ENCODE measurements at regions not wholly inside any gene's neighbourhood (a gene's known extent, or its start where the extent isn't known, plus 50 kb on each side); places are given as distances from the start of the nearest gene placed in this dataset.

DNA sequence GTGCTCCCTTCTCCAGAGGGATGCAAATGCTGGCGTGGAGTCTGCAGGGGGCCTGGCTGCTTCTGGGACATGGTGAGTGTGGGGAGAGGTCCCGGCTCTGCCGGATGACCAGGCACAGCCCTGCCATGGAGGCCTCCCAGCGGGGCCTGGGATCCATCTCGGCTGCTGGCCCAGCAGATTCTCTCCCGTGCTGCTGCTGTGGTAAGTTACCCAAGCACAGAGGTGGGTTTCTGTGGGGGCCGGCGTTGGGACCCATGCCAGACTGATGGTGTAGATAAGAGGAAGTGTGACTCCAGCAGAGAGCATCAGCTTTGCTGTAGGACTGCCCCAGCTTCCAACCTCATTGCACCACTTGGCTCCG is 147.5 kb upstream of the B3GAT1 start:
- no peak for DNase-seq (ENCODE audit: low spot score)

DNA sequence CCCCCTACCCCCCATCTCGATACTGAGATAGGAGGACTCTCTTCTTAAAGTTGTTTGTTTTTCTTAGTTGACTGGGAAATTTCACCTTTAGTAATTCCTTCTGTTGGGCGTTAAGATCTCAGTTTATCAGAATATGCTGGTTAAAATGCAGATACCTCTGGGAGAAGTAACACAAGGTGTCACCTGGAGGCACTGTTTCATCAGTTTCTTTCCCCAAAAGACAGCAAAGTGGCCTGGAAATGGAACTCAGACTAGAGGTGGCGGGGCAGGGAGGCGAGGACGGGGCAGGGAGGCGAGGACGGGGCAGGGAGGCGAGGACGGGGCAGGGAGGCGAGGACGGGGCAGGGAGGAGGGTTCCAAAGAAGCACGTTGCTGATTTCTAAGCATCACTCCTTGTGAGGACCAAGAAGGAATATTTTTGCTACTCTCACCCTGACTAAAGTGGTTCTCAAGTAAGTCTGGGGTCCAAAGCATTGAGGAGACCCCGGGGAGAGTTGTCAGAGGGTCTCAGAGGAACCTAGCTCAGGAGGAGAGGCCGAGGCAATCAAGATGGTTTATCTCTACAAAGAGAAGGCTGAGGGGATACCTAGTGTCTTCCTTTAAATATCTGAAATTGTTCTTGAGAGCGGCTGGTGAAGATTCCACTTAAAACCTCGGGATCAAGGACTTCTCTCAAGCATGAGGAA is 147.0 kb upstream of the B3GAT1 start:
- no peak for DNase-seq (ENCODE audit: low spot score)

DNA sequence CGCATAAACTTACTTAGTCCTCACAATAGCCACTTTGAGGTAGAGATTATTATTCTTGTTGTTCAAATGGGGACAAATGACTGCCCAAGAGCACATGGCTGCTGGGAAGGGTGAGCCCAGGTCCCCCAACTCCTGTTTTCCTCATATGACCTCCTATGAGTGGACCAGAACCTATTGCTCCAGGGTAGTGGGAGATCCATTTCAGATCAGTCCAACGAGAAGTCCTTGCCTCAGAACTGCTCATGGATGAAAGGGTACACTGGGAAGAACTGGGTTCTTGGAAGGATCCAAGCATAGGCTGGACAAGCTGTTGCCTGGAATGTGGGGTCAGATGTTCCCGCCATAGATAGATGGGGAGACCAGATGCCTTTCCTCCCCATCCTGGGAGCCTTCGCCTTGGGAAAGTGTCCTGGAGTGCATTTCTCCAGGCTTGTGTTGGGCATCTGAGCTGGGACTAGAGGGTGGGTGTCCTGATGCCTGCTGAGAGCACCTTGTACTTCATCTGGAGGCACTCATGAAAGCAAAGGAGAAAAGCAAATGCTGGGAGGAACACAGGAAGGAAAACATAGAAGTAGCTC is 146.3 kb upstream of the B3GAT1 start:
- DNase-seq (ENCODE audit: low spot score) = no peak

DNA sequence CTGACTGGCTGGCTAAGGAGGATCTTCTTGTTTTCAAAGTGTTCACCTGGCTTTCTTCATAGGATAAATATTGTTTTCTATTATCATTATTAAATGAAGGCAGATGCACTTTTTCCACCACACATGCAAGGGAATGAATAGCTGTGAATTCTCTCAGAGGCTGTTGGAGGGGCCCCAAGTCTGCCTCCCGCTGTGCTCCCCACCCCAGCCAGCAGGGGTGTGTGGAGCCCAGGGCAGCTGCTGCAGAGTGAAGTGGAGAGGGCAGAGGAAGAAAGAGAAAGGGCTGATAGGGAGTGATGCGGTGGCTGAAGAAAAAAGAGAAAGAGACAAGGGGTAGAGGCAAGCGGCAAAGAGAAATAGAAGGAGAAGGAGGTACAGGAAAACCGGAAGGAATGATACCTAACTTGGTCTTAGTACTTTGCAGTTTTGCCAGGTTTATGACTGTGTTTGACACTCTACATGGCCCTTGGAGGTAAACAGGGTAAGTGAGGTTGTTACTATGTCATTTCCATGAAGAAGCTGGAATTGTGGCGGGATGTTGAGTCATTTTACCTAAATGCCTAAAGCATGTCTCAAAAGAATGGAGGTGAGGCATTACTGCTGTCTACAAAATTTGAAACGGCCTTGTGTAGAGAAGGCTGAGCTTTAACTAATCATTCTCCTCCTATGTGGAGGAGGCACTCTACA is 145.7 kb upstream of the B3GAT1 start:
- no peak for DNase-seq (ENCODE audit: low spot score)

DNA sequence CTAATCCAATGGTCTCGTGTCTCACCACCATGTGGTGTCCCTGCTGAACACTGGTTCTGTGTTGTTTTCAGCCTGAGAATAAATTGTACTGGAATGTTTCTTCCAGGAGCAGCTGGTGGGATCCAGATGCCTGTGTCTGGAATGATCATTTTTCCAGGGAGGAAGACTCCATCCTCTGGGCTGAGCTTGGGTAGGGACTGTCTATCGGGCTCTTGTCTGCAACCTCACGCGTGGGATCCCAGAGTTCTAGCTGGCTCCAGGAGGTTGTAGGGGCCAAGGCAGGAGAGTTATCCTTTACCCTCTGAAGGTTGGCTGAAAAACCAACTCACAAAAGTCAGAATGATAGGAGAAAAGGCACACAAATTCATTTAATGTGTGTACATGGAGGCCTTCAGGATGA is 144.1 kb upstream of the B3GAT1 start:
- no peak for DNase-seq (ENCODE audit: low spot score)

DNA sequence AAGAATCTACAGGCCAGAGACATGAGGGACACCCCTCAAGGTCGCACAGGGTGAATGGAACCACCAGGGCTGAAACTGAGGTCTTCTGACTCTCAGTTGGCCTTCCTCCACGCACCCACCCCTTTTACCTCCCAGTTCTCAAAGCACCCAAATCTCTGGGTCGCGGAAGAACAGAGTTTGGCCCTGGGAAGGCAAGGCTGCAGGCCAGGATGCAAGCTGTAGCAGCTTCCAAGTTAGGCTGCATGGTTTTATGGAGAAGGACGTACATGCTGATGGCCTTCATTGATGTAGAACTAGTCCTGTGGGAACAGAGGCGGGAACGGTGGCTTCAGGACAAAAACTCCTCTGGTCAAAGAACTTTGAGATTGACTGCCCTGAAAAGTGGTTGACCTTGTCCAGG is 143.5 kb upstream of the B3GAT1 start:
- no peak for DNase-seq (ENCODE audit: low spot score)

DNA sequence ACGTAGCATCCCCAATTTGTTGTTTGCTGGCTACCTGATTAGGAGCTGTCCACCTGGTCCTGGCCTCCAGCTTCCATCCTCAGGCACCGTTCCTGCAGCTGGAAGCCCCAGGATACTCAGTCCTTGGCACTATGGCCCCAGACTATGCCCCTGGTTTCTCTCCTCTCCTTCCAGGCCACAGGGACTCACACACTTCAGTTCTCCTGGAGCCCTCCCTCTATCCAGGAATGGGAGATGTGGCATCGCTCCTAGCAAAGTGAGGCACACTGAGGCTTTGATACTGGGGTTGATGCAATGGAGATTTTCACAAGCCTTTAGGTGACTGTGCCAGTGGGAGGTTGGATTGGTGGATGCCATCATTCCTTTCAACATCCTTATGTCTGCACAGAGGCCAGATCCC is 142.8 kb upstream of the B3GAT1 start:
- DNase-seq (ENCODE audit: low spot score) = no peak

DNA sequence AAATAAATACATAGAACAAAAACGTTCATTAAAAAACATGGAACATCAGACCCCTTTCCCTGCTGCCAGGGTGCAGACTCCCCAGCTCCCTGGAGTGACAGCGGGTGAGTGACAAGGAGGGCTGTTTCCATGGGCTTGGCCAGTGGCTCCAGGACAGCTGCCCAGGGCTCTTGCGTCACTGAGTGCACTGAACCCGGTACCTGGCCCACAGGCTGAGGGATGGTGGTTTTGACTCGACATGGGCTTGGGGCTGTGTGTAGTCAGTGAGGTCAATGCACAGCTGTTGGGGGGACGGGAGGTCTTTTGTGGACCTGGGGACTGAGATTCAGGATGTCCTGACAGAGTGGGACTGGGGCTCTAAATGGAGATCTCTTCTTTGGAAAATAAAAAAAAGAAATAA is 142.1 kb upstream of the B3GAT1 start:
- no peak for DNase-seq (ENCODE audit: low spot score)

DNA sequence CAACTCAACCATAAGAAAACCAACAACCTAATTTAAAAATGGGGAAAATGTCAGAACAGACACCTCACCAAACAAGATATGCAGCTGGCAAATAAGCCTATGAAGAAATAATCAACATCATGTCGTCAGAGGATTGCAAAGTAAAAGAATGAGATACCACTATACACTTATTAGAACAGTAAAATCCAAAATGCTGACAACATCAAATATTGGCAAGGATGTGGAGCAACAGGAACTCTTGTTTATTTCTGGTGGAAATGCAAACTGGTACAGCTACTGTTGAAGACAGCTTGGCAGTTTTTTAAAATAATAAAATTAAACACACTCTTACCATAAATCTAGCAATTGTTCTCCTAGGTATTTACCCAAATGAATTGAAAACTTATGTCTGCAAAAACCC is 140.7 kb upstream of the B3GAT1 start:
- no peak for DNase-seq (ENCODE audit: low spot score)

DNA sequence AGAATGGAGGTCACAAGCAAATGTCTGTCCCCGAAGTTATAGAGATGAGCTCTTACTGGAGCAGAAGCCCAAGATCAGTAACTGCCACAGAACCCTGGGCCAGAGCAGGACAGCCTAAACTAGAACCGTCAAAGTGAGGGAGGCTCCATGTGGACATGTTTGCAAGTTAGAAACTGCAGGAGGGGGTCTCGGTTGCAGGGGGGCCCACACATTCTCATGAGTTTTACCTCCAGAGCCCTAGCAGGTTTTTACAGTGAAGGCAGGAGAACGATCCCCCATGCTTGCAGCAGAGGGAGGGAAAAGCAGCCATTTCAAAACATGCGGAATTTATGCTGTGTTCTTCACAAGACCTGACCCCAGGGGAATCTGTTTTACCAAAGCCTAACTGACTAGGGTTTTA is 133.5 kb upstream of the B3GAT1 start:
- no peak for DNase-seq (ENCODE audit: low spot score)

DNA sequence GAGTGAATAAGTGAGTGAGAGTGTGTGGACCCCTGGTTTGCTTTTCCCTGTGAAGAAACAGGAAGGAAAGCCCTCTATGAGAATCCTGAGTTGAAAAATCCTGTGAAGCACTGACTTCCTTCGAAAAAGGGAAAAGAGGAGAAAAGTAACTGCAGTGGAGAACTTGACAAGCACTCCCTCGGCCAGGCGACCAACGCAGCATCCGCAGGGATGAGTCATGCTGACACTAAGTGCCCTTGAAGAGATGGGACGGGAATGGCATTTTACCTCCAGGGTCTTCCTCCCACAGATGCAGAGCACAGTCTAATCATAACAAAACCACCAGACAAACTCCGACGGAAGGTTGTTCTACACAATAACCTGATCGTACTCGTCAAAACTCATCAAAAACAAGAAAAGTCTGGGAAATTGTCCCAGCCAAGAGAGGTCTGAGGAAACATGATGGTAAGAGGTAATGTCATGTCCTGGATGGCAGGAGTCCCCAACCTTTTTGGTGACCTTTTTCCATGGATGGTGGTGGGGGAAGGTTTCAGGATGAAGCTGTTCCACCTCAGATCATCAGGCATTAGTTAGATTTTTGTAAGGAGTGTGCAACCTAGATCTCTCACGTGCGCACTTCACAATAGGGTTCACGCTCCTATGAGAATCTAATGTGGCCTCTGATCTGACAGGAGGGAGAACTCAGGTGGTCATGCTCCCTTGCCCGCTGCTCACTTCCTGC is 132.2 kb upstream of the B3GAT1 start:
- no peak for DNase-seq (ENCODE audit: low spot score)

DNA sequence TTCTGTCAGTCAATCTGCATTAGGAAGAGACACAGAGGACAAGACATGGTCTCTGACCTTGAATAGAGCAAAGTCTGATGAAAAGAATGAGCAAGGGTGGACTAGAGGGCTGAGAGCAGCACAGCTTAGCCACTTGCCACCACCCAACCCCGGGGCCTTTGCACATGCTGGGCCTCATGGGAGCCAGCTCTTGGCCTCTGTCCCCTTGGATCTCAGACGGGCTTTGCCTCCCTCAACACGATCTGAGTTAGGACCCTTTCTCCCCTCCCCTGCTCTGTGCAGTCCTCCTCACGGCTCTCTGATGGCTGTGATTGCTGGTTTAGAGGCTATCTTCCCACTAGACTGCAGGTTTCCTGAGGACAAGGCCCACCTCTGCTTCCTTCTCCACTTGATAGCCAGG is 131.6 kb upstream of the B3GAT1 start:
- no peak for DNase-seq (ENCODE audit: low spot score)

DNA sequence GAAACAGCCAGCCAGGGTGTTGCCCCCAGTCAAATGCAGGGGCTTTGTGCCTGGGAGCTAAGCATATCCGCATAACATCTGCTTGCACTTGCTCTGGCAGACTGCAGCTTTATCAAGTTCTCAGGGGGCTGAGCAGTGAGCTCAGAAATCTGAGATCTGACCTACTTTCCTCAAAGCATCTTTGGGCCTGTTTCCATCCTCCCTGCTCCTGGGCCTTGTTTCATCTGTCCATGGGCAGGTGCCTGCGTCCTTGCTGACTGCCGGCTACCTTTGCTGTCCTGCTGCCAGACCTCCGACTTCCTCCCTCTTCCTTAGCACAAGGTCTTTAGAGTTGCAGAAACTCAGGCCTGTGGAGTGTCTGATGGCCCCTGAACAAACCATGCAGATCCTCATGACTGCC is 131.2 kb upstream of the B3GAT1 start:
- no peak for DNase-seq (ENCODE audit: low spot score)

DNA sequence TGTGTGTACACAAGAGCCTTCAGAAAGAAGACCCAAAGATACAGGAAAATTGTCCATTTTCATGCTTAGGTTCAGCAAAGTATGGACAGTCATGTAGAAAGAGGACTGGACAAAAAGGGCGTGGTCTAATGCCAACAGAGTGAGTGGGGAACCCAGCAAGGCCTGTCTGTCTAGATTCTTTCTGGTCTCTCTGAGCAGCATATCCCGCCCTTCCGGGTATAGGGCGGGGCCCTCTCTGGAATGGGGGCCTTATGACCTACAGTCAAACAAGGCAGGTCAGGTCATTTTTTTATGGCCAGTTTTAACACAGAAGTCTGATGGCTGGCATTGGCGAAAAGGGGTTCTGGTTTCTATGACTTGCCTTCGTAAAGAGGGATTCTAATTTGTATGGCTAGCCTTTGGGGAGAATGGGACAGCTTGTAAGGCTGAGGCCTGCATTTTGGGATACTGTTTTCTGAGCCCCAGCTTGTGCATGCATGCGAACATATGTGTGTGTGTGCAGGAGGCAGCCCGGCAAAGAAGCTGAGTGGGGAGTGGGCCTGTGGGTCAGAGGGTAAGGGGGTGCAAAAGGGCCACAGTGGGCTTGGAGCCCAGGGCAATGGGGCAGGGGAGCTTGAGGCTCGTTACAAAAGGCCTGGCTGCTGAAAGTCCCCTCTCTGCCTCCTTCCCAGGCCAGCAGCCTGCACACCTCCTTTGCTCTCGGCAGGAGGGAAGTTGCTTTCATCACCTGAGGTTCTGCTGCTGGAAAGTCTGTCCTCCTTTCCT is 130.5 kb upstream of the B3GAT1 start:
- DNase-seq (ENCODE audit: low spot score) = no peak

DNA sequence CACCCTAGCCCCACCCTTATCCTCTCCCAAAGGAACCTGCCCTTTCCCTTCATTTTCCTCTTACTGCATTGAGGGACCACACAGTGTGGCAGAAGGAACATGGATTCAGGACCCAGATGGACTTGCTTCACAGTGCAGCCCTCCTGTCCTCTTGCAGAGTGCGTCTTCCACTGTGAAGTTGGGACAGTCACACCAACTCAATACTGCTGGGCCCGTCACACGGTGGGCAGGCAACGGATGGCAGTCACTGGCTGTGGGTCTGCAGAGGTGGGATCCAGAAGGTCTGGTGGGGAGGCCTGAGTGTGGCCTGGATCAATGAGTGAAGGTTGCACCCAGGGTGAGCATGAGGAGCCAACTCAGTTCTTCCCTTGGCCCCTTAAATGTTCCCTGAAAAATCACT is 129.9 kb upstream of the B3GAT1 start:
- DNase-seq (ENCODE audit: low spot score) = no peak

DNA sequence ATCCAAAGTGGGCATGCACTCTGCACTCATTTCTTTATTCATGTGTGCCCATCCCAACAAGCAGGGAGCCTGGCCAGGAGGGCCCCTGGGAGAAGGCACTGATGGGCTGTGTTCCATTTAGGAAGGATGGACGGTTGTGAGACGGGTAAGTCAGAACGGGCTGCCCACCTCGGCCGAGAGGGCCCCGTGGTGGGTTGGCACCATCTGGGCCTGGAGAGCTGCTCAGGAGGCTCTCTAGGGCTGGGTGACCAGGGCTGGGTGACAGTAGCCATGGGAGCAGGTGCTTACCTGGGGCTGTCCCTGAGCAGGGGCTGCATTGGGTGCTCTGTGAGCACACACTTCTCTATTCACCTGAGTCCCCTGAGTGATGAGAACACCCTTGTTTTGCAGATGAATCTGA is 129.3 kb upstream of the B3GAT1 start:
- no peak for DNase-seq (ENCODE audit: low spot score)

DNA sequence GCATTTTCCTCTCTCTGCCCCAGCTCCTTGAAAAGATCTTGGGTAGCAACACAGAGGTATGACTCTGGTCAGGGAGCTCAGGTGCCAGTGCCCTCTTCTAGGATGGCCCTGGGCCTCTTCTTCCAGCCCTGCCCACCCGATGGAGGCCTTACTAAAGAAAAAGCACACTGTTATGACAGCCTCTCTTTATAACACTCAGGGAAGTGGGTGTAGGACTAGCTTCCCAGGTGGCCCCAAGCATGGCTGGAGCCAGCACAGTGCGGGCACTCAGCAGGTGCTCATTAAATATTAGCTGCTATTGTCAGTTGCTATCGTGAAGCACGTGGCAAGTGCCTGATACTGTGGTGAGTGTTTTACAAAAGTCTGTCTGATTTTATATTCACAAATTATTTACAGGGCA is 127.2 kb upstream of the B3GAT1 start:
- DNase-seq (ENCODE audit: low spot score) = no peak

DNA sequence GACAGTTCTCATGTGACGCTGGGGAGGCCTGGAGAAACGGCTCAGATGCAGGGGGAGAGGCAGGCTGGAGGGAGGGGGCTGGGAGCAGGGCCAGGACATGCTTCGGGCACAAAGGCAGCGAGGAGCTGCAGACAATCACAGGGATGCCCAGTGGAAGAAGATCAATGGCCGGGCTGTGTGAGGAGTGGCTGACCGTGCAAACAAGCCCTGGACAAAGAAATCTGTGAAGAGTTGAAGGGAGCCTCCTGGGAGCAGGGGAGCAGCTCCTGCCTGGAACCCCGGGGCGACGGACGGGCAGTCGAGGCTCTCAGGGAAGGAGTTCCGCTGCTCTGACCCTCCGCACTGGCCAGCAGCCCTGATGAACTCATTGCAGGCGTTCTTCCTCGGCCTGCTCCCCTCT is 126.7 kb upstream of the B3GAT1 start:
- DNase-seq (ENCODE audit: low spot score) = no peak

DNA sequence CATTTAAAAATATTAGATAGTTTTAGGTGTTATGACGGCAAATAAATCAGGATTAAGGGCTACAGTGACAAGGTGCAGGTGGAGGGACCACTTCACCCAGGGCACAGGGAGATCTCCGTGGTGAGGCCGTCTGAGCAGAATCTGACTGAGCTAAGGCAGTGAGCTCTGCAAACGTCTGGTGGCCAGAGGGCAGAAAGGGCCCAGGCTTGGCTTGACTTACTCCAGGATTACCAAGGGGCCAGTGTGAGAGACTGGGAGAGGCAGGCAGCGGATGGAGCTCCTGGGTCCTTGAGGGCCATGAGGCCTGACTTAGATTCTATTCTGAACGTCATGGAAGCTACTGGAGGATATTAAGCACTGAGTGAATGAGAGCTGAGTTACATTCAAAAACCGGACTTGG is 125.9 kb upstream of the B3GAT1 start:
- DNase-seq (ENCODE audit: low spot score) = no peak

DNA sequence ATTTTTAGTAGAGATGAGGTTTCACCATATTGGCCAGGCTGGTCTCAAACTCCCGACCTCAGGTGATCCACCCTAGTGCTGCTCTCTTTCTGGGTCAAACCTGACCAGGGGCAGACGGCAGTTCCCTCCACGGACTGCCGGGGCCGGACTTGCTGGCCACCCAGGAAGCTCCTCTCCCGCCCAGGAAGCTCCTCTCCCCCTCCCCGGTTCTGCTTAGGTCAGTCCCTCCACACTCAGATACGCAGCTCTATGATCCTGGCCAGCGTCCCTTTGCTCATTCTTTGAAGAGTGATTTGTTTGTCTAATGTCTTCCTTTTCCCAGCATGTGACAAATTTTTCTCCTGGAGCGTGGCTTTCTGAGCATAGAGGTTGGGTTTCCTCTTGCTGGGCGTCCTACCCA is 125.3 kb upstream of the B3GAT1 start:
- DNase-seq (ENCODE audit: low spot score) = no peak

DNA sequence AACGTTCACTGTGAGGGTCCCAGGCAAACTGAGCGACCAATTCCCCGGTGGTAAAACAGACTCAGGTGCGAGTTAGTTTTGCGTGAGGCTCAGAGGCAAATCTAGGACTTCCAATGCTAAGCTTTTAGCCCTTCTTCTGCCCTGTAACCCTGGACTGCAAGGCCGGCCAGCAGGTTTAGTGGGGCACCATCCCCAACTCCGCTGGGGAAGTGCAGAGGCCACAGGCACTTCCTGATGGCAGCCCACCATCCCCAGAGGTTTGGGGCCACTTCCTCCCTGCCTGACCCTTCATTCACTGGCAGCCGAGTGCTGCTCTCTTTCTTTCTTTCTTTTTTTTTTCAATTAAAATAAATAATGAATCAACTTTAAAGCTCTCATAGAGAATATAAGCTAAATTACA is 124.6 kb upstream of the B3GAT1 start:
- DNase-seq (ENCODE audit: low spot score) = no peak

DNA sequence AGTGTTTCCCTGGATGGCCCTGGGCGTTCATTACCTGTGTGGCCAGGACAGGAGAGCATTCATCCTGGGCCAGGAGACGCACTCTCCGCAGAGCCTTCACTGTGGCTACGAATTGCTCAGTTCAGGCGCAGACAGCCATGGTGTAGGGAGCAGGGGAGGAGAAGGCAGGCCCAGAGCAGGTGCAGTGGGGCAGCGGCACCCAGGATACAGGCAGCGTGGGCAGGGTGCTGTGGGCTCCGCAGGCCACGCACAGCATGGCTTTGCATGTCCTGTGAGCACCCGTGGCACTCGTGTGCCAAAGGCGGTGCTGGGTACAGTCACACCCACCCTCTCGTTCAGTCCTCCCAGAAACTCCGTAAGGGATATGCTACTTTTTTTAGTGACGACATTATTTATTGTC is 124.2 kb upstream of the B3GAT1 start:
- DNase-seq (ENCODE audit: low spot score) = no peak
